ENCODE measurements at regions not wholly inside any gene's neighbourhood (a gene's known extent, or its start where the extent isn't known, plus 50 kb on each side); places are given as distances from the start of the nearest gene placed in this dataset.

GRCh38 chr5:117801583-117801982 is 1186.8 kb downstream of the DTWD2 start:
- no peaks in the 10 kb centered on the region for H3K9me2 ChIP-seq (ENCODE audit: insufficient read depth)
- Mint-ChIP-seq H3K36me3 (ENCODE audit: low read depth) (no peaks in the 10 kb centered on the region), H3K9me3 (no peaks in the 10 kb centered on the region; the same call in 2 of the 3 replicates), H3K4me1 (peaks cover 13% of the 10 kb centered on the region), H3K27ac (no peak overlapping the region), H3K4me3 (no peak overlapping the region), H3K27me3 (ENCODE audit: insufficient read depth, low read depth, poor library complexity) (no peaks in the 10 kb centered on the region)
- no peaks in the 10 kb centered on the region for H3F3A ChIP-seq (replicated peaks; ENCODE audit: low read depth)
- no peaks in the 10 kb centered on the region for H3K36me3 ChIP-seq (ENCODE audit: insufficient read depth)
- no peak for TF ChIP-seq ZNF114 (CRISPR knock-in tag; IDR thresholded peaks at IDR 0.05)
- H2AFZ ChIP-seq, result no peak overlapping the region
- no peak overlapping the region for H3K4me2 ChIP-seq
- H3K79me2 ChIP-seq (replicated peaks; ENCODE audit: insufficient read depth), result no peaks in the 10 kb centered on the region
- H3K4me1 ChIP-seq (ENCODE audit: insufficient read depth), result peaks cover 6% of the 10 kb centered on the region; the same call in 1 of the 2 replicates
- DNase-seq (ENCODE audit: low spot score) (no peak), ATAC-seq (no peak)
- H3K27me3 ChIP-seq (ENCODE audit: insufficient read depth), result peaks cover 16% of the 10 kb centered on the region; the same call in 1 of the 2 replicates
- no peak overlapping the region for H3K4me3 ChIP-seq
- no peaks in the 10 kb centered on the region for H4K20me1 ChIP-seq (replicated peaks; ENCODE audit: insufficient read depth)
- no peak overlapping the region for H3K27ac ChIP-seq (ENCODE audit: low read depth)

- Histone ChIP-seq H3K4me2 (no peak overlapping the region), H3K9me2 (ENCODE audit: insufficient read depth) (peaks cover 3% of the 10 kb centered on the region; the same call in 1 of the 2 replicates), H2AFZ (no peak overlapping the region), H3K27me3 (ENCODE audit: insufficient read depth) (peaks cover 6% of the 10 kb centered on the region; the same call in 1 of the 2 replicates), H3K36me3 (ENCODE audit: insufficient read depth) (no peaks in the 10 kb centered on the region), H3K79me2 (replicated peaks; ENCODE audit: insufficient read depth) (no peaks in the 10 kb centered on the region), H3K4me3 (no peak overlapping the region), H3K27ac (ENCODE audit: low read depth) (no peak overlapping the region), H4K20me1 (replicated peaks; ENCODE audit: insufficient read depth) (no peaks in the 10 kb centered on the region), H3F3A (replicated peaks; ENCODE audit: low read depth) (no peaks in the 10 kb centered on the region), H3K4me1 (ENCODE audit: insufficient read depth) (peaks cover 6% of the 10 kb centered on the region; the same call in 1 of the 2 replicates)
- Mint-ChIP-seq H3K4me1 (peaks cover 9% of the 10 kb centered on the region), H3K4me3 (no peak overlapping the region), H3K27ac (no peak overlapping the region), H3K27me3 (ENCODE audit: insufficient read depth, low read depth, poor library complexity) (no peaks in the 10 kb centered on the region), H3K9me3 (no peaks in the 10 kb centered on the region; the same call in 2 of the 3 replicates), H3K36me3 (ENCODE audit: low read depth) (no peaks in the 10 kb centered on the region)
- DNase-seq (ENCODE audit: low spot score) (no peak), ATAC-seq (no peak)
- TF ChIP-seq POLR2AphosphoS5 (IDR thresholded peaks at IDR 0.05; ENCODE audit: low read depth) (no peak), NANOG (IDR thresholded peaks at IDR 0.05; ENCODE audit: borderline replicate concordance) (no peak), ZNF114 (CRISPR knock-in tag; IDR thresholded peaks at IDR 0.05) (no peak), CREB1 (CRISPR knock-in tag; IDR thresholded peaks at IDR 0.05; ENCODE audit: low read depth) (no peak), EZH2 (IDR thresholded peaks at IDR 0.05; ENCODE audit: low read depth, unreplicated experiment) (no peak), EZH2phosphoT487 (IDR thresholded peaks at IDR 0.05; ENCODE audit: unreplicated experiment) (no peak), ZNF462 (CRISPR knock-in tag; IDR thresholded peaks at IDR 0.05) (no peak), JUNB (IDR thresholded peaks at IDR 0.05; ENCODE audit: unreplicated experiment) (no peak)
- TF ChIP-seq, protein P1, sequence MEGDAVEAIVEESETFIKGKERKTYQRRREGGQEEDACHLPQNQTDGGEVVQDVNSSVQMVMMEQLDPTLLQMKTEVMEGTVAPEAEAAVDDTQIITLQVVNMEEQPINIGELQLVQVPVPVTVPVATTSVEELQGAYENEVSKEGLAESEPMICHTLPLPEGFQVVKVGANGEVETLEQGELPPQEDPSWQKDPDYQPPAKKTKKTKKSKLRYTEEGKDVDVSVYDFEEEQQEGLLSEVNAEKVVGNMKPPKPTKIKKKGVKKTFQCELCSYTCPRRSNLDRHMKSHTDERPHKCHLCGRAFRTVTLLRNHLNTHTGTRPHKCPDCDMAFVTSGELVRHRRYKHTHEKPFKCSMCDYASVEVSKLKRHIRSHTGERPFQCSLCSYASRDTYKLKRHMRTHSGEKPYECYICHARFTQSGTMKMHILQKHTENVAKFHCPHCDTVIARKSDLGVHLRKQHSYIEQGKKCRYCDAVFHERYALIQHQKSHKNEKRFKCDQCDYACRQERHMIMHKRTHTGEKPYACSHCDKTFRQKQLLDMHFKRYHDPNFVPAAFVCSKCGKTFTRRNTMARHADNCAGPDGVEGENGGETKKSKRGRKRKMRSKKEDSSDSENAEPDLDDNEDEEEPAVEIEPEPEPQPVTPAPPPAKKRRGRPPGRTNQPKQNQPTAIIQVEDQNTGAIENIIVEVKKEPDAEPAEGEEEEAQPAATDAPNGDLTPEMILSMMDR (conservative IDR thresholded peaks at IDR 0.05; ENCODE audit: low read depth in 2 of 2), result no peak
- TF ChIP-seq, protein P2, sequence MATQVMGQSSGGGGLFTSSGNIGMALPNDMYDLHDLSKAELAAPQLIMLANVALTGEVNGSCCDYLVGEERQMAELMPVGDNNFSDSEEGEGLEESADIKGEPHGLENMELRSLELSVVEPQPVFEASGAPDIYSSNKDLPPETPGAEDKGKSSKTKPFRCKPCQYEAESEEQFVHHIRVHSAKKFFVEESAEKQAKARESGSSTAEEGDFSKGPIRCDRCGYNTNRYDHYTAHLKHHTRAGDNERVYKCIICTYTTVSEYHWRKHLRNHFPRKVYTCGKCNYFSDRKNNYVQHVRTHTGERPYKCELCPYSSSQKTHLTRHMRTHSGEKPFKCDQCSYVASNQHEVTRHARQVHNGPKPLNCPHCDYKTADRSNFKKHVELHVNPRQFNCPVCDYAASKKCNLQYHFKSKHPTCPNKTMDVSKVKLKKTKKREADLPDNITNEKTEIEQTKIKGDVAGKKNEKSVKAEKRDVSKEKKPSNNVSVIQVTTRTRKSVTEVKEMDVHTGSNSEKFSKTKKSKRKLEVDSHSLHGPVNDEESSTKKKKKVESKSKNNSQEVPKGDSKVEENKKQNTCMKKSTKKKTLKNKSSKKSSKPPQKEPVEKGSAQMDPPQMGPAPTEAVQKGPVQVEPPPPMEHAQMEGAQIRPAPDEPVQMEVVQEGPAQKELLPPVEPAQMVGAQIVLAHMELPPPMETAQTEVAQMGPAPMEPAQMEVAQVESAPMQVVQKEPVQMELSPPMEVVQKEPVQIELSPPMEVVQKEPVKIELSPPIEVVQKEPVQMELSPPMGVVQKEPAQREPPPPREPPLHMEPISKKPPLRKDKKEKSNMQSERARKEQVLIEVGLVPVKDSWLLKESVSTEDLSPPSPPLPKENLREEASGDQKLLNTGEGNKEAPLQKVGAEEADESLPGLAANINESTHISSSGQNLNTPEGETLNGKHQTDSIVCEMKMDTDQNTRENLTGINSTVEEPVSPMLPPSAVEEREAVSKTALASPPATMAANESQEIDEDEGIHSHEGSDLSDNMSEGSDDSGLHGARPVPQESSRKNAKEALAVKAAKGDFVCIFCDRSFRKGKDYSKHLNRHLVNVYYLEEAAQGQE (IDR thresholded peaks at IDR 0.05; ENCODE audit: unreplicated experiment), result no peak
Observed at GRCh38 chr5:117800261-117800660, 1188.1 kb downstream of the DTWD2 start.

Data from GM23338 (cell line).